Inferior parietal cortex (tissue), 1 donor: ENCODE measurements at regions not wholly inside any gene's neighbourhood (a gene's known extent, or its start where the extent isn't known, plus 50 kb on each side); places are given as distances from the start of the nearest gene placed in this dataset.
"Not testable (repeated sequence)": the region's sequence is repeated elsewhere in the genome, so short reads cannot be mapped to it uniquely, and the experiment has no call there.

Experiments
- DNase-seq: peaks from one replicate; pipeline ENCODE4 v3.0.0-alpha.2; 2016; ENCODE audit errors: extremely low spot score

DNA sequence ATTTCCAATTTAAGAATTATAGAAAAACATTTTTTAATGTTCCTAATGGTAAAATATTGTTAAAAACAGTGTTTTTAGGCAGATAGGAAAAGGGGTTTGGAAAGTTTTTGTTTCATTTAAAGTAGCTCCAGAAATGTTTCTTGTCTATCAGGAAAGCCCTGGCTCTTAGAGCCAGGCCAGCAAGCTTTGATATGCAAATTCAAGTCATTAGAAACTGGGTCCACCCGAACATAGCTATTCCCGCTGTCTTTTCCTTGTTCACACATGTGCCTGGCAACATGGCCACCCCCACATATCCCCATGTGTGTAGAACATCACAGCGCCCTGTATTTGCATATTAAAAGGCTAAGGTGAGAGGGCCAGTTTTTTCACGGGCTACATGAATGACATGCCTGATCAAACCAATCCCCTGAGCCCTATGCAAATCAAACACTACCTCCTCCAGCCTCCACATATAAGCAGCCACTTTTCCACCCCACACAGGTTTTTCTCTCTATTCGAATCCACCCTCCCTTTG, 925.3 kb upstream of the CDH10 start:
- no peak for DNase-seq

DNA sequence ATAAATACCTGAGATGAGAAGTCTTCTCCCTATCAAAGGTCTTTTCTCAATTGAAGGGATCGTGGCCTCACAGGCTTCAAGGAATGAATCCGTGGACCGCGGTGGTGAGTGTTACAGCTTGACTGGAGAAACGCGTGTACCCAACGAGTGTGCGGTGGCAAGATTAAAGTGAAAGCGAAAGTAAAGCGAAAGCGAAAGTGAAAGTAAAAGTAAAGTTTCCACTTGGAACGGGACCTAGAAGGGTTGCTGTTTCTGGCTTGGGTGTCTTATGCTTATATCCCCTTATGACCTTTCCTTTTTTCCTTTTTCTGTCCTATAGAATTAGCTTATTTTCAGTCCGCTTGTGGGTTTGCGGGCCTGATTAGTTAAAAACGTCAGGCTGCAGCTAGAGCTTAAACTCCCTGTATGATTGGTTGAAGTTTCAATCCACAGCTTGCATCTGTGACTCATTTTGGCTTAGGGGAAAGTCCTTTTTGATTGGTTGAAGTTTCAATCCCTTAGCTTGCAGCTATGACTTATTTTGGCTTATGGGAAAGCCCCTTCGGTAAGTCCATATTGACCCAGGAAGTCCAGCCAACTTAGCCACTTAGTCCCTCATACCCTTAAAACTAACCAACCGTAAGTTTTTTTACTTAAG, 924.3 kb upstream of the CDH10 start:
- DNase-seq: no peak

DNA sequence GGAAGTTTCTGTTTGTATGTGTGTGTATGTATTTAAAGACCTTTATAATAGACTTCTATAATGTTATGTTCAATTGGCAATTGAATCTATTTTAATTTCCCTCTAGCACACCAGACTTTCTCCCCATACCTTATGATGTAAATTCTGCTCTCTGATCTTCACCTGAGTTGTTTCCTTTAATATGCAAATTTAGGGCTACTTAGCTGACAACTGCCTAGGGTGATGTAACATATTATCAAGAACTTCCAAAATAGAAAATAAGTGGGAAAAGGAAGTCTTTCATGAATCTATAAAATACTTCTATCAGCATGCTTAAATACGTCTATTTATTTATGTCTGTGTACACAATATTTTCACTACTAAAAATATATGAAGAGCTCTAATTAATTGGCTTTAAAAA, 923.5 kb upstream of the CDH10 start:
- no peak for DNase-seq

DNA sequence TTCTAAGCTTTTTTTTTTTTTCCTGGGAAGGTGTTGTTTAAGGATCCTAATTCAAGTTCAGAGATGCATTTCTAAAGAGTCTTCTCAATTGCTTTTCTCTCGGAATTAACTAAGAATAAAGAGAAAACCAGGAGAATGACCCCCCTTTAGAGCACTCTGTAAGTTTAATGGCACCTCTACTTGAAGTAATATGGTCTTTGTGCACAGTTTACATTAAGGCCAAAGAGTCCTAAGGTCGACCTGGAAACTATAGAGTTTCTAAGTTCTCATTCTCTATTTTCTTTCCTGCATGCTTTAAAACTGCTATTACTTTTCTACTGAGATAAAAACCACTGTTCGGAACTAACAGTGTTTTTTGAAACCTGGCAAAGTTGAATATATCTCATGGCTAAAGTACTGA, 923.1 kb upstream of the CDH10 start:
- DNase-seq: no peak

DNA sequence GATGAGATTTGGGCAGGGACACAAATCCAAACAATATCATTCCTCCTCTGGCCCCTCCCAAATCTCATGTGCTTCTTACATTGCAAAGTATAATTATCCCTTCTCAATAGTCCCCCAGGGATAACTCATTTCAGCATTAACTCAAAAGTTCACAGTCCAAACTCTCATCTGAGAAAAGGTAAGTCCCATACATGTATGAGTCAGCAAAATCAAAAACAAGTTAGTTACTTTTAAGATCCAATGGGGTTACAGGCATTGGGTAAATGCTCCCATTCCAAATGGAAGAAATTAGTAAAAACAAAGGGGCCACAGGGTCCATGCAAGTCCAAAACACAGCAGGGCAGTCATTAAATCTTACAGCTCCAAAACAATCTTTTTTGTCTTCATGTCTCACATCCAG, 917.9 kb upstream of the CDH10 start:
- DNase-seq: no peak

DNA sequence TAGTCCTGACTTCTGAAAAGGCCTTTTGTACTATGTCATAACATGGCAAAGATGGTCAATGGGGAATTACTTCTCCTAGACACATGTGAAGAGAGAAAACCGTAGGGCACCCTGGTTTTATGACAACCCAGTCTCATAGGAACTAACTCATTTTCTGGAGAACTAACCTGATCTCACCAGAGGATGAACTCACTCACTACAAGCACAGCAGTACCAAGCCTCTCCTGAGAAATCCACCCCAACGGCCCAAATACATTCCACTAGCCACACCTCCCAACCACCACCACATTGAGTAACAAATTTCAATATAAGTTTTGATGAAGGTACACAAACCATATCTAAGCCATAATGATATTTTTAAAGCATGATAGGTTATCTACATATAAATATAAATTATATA, 909.3 kb upstream of the CDH10 start:
- DNase-seq: no peak

DNA sequence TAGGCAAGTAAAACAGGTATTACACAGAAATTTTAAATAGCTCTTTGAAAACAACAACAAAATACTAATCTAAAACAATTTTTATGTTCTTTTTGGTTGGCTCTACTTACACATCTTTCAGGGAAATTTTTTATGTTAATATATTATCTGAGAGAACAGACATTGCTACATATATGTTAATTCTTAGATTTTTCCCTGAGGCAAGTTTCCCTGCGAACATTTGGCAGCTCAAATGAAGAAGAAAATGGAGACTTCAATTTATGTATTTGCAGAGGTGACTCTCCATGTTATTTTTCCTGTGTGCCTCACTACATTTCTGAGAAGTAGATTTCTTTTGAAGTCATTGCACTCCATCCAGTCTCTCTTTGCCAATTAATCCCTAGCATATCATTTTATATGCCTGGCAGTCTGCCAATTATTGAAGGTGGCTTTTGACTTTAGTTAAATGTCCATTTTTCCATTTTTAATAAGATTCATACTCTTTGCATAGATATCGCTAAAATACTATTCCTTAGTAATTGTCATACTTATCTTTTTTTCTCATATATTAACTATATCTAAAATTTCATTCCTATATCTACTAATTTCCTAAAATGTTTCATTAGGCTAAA, 908.2 kb upstream of the CDH10 start:
- DNase-seq: no peak

DNA sequence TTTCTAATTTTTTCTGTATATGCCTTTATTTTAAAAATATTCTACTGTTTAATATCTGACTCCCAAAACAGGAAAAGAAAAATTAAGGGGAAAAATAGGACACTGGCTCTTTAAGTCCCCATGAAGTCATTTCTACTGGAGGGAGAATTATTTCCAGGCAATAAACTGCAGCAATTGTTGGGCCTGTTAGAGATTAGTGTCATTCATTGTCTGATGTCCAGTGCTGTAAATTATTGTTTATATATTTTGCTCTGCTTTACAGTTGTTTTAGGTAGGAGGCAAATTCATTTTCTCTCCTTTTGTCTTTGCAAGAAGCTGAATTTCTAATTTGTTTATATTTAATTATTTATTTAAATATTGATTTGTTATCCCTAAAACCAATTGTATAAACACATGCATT, 906.0 kb upstream of the CDH10 start:
- DNase-seq: no peak

DNA sequence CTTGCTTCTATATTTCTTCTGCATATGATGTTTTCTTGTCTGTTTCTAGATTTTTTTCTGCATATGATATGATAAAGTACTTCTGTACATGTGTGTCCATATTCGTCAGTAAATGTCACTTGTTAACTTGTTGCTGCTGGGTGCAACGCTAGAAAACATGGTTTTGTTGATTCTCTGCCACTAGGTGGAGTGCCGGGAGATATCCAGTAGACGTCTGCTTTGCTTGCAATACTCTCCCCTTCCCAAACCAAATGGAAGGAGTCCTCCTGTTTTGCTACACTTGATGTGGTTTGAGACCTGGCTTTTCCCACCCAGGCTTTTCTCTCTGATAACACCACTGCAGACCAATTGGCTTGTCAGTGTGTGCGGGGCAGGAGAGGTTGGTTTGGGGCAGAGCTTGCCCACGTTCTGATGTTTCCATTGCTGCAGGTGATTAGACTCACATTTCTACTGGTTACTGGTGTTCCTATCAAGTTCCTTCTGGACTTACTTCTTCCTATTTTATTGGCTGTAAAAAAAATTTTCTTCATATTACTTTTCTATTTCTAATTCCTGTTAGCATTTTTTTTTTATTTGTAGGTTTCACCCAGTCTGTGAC, 900.0 kb upstream of the CDH10 start:
- DNase-seq: peak; percentile 24

DNA sequence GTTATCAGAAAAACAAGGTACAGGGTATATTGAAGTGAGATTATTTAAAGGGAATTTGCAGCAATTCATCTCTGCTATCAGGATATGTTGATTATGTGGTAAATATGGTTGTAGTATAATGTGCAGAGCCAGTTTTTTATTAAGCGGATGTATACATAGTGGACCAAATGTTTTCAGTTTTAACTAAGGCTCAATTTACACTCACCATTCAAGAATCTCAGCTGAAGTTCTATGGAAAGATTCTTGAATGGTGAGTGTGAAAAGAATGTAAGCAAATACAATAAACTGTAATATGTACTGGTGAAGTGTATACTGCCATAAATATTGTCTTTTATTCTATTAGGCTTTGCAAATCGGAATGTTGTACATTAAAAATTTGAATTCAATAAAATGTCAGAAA, 895.9 kb upstream of the CDH10 start:
- DNase-seq: no peak

DNA sequence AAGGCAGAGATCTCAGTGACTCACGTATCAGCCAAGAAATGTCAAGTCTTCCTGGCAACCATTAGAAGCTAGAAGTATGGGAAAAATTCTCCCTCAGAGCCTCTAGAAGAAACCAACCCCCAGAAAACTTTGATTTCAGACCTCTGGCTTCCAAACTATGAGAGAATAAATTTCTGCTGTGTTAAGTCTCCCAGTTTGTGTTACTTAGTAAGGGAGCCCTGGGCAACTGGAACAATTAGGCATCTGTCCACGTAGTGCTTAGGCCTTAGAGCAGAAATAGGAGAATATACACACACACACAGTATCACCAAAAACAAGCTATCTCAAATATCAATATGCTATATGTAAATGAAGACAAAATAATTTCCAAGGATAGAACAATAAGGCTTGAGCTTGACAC, 894.8 kb upstream of the CDH10 start:
- DNase-seq: no peak

DNA sequence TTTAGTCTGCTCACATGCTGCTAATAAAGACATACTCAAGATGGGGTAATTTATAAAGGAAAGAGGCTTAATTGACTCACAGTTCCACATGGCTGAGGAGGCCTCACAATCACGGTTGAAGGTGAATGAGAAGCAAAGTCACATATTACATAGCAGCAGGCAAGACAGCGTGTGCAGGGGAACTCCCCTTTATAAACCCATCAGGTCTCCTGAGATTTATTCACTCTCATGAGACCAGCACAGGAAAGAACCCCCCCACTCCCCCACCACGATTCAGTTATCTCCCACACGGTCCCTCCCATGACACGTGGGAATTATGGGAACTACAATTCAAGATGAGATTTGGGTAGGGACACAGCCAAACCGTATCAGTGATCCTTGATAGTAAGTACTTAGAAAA, 891.7 kb upstream of the CDH10 start:
- DNase-seq: not testable (repeated sequence)

DNA sequence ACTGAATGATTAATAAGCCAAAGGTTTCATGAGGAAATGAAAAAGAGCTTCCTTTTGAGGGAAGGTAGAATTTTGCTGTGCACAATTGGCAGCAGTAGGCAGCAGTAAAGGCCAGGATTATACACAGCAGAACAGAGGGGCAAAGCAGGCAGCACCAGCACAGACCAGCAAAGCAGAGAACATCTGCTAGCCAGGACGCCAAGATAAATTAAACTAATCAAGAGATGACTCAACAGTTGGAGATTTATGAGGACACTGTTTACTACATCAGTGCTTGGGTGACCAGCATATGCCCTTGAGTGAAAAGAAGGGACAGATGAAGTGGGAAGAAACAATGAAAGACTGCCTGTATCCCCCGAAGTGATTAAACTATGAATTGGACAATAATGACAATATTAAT, 871.4 kb upstream of the CDH10 start:
- DNase-seq: no peak

DNA sequence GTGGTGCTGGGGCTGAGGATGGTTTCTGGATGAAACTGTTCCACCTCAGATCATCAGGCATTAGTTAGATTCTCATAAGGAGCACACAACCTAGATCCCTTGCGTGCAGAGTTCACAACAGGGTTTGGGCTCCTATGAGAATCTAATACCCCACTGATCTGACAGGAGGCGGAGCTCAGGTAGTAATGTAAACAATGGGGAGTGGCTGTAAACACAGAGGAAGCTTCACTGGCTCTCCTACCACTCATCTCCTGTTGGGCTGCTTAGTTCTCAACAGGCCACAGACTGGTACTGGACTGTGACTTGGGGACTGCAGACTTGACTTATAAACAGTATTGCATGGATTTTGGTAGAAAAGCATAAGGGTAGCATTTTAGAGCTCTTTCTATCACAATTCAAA, 870.7 kb upstream of the CDH10 start:
- no peak for DNase-seq

DNA sequence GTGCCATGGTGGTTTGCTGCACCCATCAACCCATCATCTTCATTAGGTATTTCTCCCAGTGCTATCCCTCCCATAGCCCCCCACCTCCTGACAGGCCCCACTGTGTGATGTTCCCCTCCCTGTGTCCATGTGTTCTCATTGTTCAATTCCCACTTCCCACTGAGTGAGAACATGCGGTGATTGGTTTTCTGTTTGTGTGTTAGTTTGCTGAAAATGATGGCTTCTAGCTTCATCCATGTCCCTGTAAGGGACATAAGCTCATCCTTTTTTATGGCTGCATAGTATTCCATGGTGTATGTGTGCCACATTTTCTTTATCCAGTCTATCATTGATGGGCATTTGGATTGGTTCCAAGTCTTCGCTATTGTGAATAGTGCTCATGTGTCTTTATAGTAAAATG, 865.9 kb upstream of the CDH10 start:
- DNase-seq: not testable (repeated sequence)

DNA sequence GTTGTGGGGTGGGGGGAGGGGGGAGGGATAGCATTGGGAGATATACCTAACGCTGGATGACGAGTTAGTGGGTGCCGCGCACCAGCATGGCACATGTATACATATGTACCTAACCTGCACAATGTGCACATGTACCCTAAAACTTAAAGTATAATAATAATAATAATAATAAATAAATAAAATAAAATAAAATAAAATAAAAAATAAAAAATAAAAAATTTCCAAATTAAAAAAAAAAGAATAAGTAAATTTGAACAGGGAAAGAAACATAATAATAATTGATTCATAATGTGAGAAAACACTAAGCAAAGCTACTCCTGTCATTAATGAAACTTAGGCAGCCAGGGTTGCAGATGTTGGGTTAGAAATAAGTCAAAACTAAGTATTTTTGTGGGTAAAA, 863.2 kb upstream of the CDH10 start:
- not testable (repeated sequence) for DNase-seq

DNA sequence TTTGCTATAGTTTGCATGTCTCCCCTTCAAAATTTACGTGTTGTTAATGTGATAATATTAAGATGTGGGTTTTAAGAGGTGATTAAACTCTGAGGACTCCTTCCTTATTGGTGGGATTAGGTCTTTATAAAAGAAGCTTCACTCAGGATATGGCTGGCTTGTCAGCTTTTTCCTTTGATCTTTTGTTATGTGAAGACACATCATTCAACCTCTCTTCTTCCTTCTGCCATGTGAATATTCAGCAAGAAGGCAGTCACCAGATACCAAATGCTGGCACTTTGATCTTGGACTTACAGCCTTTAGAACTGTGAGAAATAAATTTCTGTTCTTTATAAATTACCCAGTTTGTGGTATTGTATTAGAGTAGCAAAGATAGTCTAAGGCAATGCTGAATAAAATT, 855.9 kb upstream of the CDH10 start:
- no peak for DNase-seq

DNA sequence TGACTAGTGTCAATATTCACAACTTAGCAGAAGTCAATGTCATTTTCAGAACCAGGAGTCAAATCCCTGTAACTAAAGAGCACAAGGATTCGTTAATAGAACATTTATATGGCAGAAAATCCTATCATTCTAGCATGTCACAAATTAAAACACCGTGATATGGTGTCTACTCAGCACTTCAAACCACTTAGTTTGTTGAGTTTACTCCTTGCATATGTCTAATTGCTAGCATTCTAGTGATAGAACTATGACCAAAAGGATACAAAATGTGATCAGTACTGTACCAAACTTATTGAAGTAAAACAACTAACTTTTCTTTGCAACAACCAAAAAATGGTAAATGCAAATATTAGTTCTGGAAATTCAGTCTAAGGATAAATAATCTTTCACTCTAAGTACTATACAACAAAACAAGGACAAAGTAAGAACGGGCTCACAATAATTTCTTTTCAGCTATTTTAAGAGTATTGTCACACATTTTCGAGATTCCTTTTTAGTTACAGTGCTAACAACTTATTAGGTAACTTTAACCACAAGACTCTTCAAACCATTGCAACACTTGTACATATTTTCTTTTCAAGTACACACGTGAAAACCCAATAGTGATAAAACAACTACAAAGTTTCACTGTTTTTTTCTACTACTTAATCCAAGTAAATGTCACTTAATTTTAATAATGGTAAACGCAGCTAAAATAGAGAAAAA, 845.2 kb upstream of the CDH10 start:
- DNase-seq: no peak

DNA sequence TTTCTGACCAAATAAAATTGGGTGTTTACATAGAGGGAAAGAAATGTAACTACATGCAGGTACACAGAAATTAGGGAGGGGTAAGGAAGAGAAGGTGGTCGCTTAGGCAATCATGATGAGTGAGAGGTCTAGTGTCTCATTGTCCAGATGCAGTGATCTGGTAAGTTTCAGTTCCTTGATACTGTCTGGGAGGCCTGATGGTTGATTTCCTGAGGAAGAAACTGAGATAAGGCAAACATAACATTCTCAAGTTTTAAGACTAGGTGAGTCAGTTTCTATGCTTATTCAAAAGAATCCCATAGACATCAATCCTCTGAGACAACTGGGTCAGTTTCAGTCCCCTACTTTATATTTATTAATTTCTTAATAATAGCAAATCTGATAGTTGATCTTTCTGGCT, 843.3 kb upstream of the CDH10 start:
- DNase-seq: no peak

DNA sequence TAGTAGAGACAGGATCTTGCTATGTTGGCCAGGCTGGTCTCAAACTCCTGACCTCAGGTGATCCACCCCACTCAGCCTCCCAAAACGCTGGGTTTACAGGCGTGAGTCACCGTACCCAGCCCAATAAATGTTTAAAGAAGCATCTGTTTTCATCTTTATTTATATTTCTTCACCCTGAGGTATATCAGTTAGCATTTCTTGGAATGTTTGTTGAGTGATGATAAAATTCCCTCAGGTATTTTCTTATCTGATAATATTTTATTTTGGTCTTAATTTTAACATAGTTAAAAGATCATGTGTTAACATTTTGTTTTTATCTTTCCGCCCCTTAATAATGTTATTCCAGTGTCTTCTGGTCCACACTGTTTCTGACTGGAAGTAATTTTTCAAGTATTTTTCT, 839.6 kb upstream of the CDH10 start:
- no peak for DNase-seq

DNA sequence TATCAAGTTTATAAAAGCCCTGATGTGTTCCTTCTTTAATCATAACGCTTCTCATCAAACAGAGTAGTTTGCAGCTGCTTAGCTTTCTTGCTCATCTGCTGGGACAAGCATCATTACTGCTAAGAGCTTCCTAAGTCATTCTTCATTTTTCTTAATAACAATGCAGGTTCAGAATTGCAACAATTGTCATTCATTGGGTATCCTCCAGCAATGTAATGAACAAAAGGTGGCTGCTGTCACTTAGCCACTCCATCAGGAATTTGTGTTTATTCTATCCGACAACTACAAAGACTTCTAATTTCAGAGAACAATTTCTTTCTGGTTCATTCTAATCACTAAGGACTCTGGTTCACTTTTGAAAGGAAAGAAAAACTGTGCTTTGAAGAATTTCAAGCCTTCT, 836.7 kb upstream of the CDH10 start:
- DNase-seq: no peak

DNA sequence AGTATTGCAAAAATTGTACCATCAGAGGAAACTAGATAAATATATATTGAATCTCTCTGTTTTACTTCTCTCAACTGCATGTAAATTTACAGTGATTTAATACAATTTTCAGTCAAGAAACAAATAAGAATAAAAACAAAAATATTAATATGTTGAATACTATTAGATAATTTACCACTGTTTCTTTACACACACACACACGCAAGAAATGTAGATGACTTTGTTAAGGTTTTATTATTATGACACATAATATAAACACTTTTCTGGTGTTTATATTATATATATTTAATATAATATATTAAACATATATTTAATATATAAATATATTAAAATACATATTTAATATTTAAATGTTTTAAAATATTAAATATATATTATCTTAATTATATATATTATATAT, 814.3 kb upstream of the CDH10 start:
- DNase-seq: no peak

DNA sequence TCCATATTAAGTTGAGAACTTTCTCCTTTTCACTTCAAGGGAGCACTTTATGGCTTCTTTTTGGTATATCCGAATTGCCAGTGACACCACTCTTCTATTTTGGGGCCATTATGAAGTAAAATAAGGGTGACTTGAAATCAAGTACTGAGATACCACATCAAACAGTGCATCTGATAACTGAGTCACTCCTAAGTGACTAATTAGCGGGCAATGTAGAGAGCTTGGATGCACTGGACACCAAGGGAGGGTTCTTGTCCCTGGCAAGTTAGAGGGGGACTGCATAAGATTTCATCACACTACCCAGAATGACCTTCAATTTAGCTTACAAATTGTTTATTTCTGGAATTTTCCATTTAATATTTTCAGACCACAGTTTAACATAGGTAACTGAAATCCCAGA, 813.9 kb upstream of the CDH10 start:
- DNase-seq: no peak
